Thymus (tissue), 11 donors: ENCODE measurements at regions not wholly inside any gene's neighbourhood (a gene's known extent, or its start where the extent isn't known, plus 50 kb on each side); places are given as distances from the start of the nearest gene placed in this dataset.
"Not testable (repeated sequence)": the region's sequence is repeated elsewhere in the genome, so short reads cannot be mapped to it uniquely, and the experiment has no call there.

Experiments used
- DNase-seq, 9 donors: peaks; one replicate each; pipeline ENCODE4 v3.0.0-alpha.2; 2013; ENCODE audit warnings: low spot score in 9 of 9, low read depth in 6 of 9, missing footprints in 1 of 9
- H3K27ac ChIP-seq, 2 donors: one replicate each; pipeline ENCODE4 v1.5.1; 2013; ENCODE audit warnings: control low read depth in 1 of 2, low read depth in 1 of 2, low read length in 1 of 2, mild to moderate bottlenecking in 1 of 2, moderate library complexity in 1 of 2
- H3K27me3 ChIP-seq, 2 donors: one replicate each; pipeline ENCODE4 v1.5.1; 2013; ENCODE audit warnings: low read length in 1 of 2; ENCODE audit not compliant: control insufficient read depth in 2 of 2, insufficient read depth in 1 of 2
- H3K36me3 ChIP-seq, 2 donors: one replicate each; pipeline ENCODE4 v1.5.1; 2013; ENCODE audit warnings: low read length in 1 of 2, mild to moderate bottlenecking in 1 of 2, moderate library complexity in 1 of 2; ENCODE audit not compliant: control insufficient read depth in 2 of 2, insufficient read depth in 2 of 2
- H3K4me1 ChIP-seq, 2 donors: one replicate each; pipeline ENCODE4 v1.5.1; 2013; ENCODE audit warnings: low read length in 2 of 2; ENCODE audit not compliant: control insufficient read depth in 2 of 2, insufficient read depth in 2 of 2
- H3K4me3 ChIP-seq, 2 donors: one replicate each; pipeline ENCODE4 v1.5.1; 2013; ENCODE audit warnings: low read length in 2 of 2, control low read depth in 1 of 2, mild to moderate bottlenecking in 1 of 2
- H3K9me3 ChIP-seq, 2 donors: one replicate each; pipeline ENCODE4 v1.5.1; 2013; ENCODE audit warnings: low read length in 1 of 2, mild to moderate bottlenecking in 1 of 2; ENCODE audit not compliant: control insufficient read depth in 2 of 2, insufficient read depth in 1 of 2
- WGBS: extraction: QIAGEN DNeasy Blood & Tissue Kit; methylation state at CpG from one replicate; pipeline ENCODE4 v1.1.7; 2013; 5-methylcytosine and 5-hydroxymethylcytosine counted together
- donor health status: healthy.

GRCh38 chr15:61376516-61376915 is 147.4 kb upstream of the RORA start:
- WGBS: 96% methylated on average over 3 of the region's 3 CpGs
- H3K27ac ChIP-seq: no peak overlapping the region
- no peak for DNase-seq

GRCh38 chr15:61374848-61375247 is 145.7 kb upstream of the RORA start:
- 91% methylated on average over 2 of the region's 2 CpGs for WGBS
- DNase-seq: no peak
- no peaks in the 10 kb centered on the region for H3K27me3 ChIP-seq

More at GRCh38 chr15:61376516-61376915, 147.4 kb upstream of the RORA start:
- H3K4me3 ChIP-seq: no peak overlapping the region
- H3K27me3 ChIP-seq: no peaks in the 10 kb centered on the region
- no peaks in the 10 kb centered on the region for H3K9me3 ChIP-seq
- H3K4me1 ChIP-seq: no peaks in the 10 kb centered on the region
- H3K36me3 ChIP-seq: no peaks in the 10 kb centered on the region

GRCh38 chr15:61367953-61368352 is 138.9 kb upstream of the RORA start:
- Histone ChIP-seq H3K4me3 (no peak overlapping the region), H3K27me3 (no peaks in the 10 kb centered on the region), H3K9me3 (no peaks in the 10 kb centered on the region), H3K36me3 (no peaks in the 10 kb centered on the region), H3K4me1 (no peaks in the 10 kb centered on the region), H3K27ac (no peak overlapping the region)
- DNase-seq: no peak
- 96% methylated on average over 2 of the region's 2 CpGs for WGBS

More at GRCh38 chr15:61374848-61375247, 145.7 kb upstream of the RORA start:
- Histone ChIP-seq H3K4me1 (no peaks in the 10 kb centered on the region), H3K9me3 (no peaks in the 10 kb centered on the region), H3K36me3 (no peaks in the 10 kb centered on the region), H3K4me3 (no peak overlapping the region), H3K27ac (no peak overlapping the region)

GRCh38 chr15:61364871-61365270 is 135.8 kb upstream of the RORA start:
- Histone ChIP-seq H3K27ac (no peak overlapping the region), H3K27me3 (no peaks in the 10 kb centered on the region), H3K36me3 (no peaks in the 10 kb centered on the region), H3K4me1 (no peaks in the 10 kb centered on the region), H3K4me3 (no peak overlapping the region), H3K9me3 (no peaks in the 10 kb centered on the region)
- DNase-seq: no peak
- 78% methylated on average over 13 of the region's 13 CpGs for WGBS

- not testable (repeated sequence) for H3K9me3 ChIP-seq, H3K27ac ChIP-seq, H3K36me3 ChIP-seq, DNase-seq, H3K4me1 ChIP-seq, H3K4me3 ChIP-seq, H3K27me3 ChIP-seq
Measured at GRCh38 chr15:61362912-61363311, 133.8 kb upstream of the RORA start.

GRCh38 chr15:61344293-61344692 is 115.2 kb upstream of the RORA start:
- 94% methylated on average over 2 of the region's 2 CpGs for WGBS
- no peak for DNase-seq
- Histone ChIP-seq H3K4me3 (no peak overlapping the region), H3K27ac (no peak overlapping the region), H3K4me1 (no peaks in the 10 kb centered on the region), H3K9me3 (no peaks in the 10 kb centered on the region), H3K27me3 (no peaks in the 10 kb centered on the region), H3K36me3 (no peaks in the 10 kb centered on the region)

- over 99% methylated on average over 2 of the region's 2 CpGs for WGBS
- no peak overlapping the region for H3K27ac ChIP-seq
- H3K36me3 ChIP-seq: no peaks in the 10 kb centered on the region
- H3K27me3 ChIP-seq: no peaks in the 10 kb centered on the region
- no peak for DNase-seq
- H3K4me1 ChIP-seq: no peaks in the 10 kb centered on the region
- no peak overlapping the region for H3K4me3 ChIP-seq
- no peaks in the 10 kb centered on the region for H3K9me3 ChIP-seq
Measured at GRCh38 chr15:61342390-61342789, 113.3 kb upstream of the RORA start.

GRCh38 chr15:61339516-61339915 is 110.4 kb upstream of the RORA start:
- H3K9me3 ChIP-seq: no peaks in the 10 kb centered on the region
- DNase-seq: no peak
- H3K4me1 ChIP-seq: no peaks in the 10 kb centered on the region
- no peak overlapping the region for H3K27ac ChIP-seq
- H3K4me3 ChIP-seq: no peak overlapping the region
- no peaks in the 10 kb centered on the region for H3K36me3 ChIP-seq
- no peaks in the 10 kb centered on the region for H3K27me3 ChIP-seq

GRCh38 chr15:61337541-61337940 is 108.4 kb upstream of the RORA start:
- no peaks in the 10 kb centered on the region for H3K4me1 ChIP-seq
- no peaks in the 10 kb centered on the region for H3K27me3 ChIP-seq
- H3K27ac ChIP-seq: no peak overlapping the region
- no peaks in the 10 kb centered on the region for H3K9me3 ChIP-seq
- no peak for DNase-seq
- H3K4me3 ChIP-seq: no peak overlapping the region
- WGBS: 86% methylated on average over 8 of the region's 8 CpGs
- H3K36me3 ChIP-seq: no peaks in the 10 kb centered on the region

- H3K4me1 ChIP-seq: no peaks in the 10 kb centered on the region
- WGBS: 96% methylated on average over 3 of the region's 3 CpGs
- no peak for DNase-seq
Measured at GRCh38 chr15:61336026-61336638, 107.0 kb upstream of the RORA start.

More at GRCh38 chr15:61336026-61336638, 107.0 kb upstream of the RORA start:
- Histone ChIP-seq H3K27me3 (no peaks in the 10 kb centered on the region), H3K9me3 (no peaks in the 10 kb centered on the region), H3K36me3 (no peaks in the 10 kb centered on the region), H3K27ac (no peak overlapping the region), H3K4me3 (no peak overlapping the region)
